HG02884 (cell line): ENCODE measurements at regions not wholly inside any gene's neighbourhood (a gene's known extent, or its start where the extent isn't known, plus 50 kb on each side); places are given as distances from the start of the nearest gene placed in this dataset.

Experiments
- ATAC-seq: cut with Tn5 transposase; IDR thresholded peaks from one replicate; pipeline ENCODE4 v1.9.1; 2021; ENCODE audit warnings: mild to moderate bottlenecking, moderate library complexity; ENCODE audit not compliant: unreplicated experiment

DNA sequence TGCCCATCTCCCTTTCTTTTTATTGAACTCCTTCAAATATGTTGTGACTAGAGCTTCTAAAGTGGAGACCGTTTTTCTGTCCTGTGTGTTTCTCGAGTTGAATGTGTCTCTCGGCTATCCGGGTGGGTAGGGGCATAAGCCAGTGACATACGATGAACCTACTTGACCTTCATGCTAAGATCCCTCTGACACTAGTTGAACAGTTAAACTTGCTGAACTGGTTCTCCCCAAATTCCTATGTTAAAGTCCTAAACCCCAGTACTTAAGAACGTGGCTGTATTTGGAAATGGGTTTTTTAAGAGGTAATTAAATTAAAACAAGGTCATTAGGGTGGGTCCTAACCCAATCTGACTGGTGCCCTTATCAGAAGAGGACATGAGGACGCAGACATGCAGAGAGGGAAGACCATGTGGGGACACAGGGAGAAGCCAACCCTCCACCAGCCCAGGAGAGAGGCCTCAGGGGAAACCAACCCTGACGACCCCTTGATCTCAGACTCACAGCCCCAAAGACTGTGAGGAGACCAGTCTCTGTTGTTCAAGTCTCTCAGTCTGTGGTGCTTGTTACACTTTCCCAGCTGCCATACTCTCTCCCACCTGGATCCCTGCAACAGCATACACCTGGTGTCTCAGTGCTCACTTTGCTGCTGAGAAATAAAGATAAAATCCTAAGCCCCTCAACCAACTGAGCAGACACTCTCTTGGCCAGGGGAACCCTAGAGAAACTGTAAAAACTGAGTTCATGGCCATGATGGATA is 208.4 kb downstream of the MYLK4 start:
- no peak for ATAC-seq

DNA sequence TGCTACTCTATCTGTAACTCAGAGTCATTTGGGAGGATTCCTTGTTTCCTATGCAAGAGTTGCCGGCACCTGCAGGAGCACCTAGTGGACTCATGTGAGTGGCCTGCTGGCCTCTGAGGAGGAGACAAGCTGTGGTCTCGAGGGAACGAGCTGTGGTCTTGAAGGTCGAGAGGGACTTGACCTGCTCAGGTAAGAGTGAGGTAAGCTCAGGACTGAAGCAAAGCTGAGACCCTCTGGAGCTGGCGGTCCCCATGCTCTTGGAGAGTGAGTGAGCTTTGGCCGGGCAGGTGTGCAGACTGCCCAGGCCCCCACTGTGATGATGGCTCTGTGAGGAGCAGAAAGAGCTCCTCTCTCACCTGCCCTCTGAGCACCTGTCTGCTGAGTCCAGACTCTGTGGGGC is 214.3 kb downstream of the MYLK4 start:
- no peak for ATAC-seq

DNA sequence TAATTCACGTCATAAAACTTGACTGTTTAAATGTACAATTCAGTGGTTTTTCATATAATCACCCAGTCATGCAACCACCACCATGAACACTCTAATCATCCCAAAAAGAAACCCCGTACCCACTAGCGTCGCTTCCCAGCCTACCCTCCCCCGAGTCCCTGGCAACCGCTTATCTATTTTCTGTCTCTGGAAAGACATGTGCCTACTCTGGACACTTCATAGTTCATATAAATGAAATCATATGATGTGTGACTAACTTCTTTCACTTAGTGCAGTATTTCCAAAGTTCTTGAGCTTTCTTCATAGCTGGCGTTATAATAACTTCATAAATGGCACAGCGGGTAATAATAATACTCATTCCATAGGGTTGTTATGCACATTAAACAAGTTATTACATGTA is 215.2 kb downstream of the MYLK4 start:
- no peak for ATAC-seq

DNA sequence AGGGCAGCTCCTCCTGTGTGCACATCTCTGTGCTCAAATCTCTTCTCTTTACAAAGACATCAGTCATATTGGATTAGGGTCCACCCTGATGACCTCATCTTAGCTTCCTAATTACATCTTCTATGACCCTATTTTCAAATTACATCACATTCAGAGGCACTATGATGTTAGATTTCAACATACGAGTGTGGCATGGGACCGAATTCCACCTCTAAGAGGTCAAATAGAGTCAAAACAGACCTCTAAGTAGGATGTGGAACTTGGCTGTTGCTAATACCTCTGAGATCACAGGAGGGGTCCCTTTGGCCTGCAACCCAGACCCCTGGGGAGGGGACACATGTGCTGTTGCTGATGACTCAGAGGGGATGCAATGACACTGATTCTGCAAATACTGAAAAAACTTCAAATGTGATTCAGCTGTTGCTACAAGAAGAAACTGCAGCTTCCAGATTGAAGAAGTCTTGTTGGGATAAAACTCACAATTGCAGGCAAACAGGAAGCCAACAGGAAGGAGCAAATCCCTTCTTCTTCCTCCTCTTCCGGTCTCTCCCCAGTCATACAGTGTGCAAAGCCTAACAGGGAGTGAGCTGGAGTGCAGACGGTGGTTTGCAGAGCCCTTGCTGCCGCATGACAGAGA is 216.2 kb downstream of the MYLK4 start:
- ATAC-seq = no peak

DNA sequence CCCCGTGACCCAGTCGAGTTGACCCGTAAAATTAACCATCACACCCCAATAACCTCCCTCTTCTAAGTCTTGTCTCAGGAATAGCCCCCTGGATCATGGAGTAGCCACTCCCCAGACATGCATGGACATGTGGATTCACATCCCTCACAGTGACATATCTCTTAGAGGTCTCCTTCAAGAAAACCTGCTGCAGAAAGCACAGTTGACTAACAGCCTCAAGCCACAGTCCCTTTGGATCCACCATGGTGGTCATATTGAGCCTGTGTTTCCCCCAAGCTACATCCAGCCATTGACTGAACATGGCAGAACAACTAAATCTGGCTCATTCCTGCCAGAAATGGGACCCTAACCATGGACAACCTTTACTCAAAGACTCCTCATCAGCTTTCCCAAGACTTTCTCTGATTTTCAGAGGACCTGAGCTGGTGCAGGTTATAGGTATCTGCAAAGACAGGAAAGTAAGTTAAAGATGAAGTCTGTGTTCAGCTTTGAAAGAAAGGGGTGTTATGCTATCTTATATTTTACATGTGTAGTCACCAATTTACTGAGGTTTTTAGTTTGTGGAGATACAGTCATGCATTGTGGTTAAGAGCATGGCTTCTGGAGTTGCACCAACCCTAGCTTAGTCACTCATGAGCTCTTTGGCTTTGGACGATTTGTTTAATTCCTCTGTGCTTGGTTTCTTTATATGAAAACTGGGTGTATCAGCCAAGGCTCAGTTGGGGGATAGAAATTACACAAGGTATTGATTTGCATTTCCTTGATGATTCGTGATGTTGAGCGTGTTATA is 219.1 kb downstream of the MYLK4 start:
- ATAC-seq = no peak

DNA sequence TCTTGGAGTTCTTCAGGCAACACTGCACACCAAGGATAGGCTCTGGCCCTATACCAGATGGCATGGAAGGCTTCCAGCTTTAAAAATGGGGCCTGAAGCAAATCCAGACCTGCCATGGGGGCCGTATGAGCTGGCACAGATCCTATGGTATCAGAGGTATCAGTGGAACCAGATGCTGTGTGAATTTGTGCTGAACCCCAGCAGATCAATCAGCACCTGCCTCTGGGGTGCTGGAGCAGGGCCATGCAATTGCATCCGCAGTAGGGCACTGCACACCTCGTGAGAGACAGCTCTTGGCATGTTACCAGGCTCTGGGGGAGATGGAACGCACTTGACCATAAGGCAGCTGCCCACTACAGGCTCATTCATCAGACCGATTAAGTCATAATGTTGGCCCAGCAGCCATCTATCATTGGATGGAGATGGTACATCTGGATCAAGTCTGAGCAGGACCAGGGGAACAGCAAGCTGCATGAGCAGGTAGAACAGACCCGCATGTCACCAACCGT is 221.5 kb downstream of the MYLK4 start:
- ATAC-seq = no peak

DNA sequence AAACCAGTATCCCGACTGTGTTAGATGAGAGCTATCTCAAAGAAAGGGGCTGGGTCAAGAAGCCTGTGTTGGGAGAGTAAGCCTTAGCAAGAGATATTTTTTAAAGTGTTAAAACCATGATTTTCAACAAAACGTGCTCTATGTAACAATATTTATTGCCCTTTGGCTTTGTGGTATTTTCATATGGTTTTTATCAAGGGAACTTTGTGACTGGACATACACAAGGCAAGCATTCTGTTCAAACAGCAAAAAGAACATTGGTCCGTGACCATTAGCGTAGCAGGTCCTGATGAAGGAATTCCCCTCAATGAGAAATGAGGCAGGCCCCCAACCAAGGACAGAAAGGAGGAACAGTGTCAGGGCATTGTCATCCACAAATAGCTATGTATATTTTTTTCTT is 222.6 kb downstream of the MYLK4 start:
- ATAC-seq = no peak

DNA sequence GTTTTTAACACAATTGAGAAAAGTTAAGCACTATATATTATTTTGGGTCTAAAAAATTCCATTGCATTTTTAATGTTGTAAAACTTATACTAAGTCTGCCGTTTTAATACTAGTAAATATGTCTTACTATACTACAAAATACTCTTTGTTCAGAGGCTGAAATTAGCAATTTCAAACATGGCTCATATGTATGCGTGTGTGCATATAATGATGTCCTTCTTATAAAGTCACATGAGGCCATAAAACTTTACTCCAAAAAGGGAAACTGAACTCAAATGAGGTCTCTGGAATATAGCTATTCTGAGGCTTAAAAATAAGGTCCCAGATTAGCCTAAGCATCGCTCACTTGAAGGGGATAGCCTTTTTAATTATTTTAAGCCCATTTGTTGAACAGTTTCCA is 224.0 kb downstream of the MYLK4 start:
- ATAC-seq = no peak

DNA sequence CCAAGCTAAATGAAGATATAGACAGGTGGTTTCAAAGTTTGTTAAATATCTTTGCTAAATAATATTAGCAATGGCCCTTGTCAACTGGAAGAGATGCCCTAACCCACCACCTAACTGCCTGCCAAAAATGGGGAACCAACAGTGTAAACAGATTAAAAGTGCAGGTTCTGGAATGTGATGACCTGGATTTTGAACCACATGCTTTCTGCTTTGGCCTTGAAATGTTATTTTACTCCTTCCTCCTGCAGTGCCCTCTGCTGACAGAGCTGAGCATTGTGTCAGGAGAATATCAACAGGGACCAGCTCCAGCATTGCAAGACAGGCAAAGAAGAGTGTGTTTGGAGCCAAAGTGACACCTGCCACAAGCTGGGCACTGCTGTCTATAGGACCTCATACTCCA is 226.6 kb downstream of the MYLK4 start:
- no peak for ATAC-seq

DNA sequence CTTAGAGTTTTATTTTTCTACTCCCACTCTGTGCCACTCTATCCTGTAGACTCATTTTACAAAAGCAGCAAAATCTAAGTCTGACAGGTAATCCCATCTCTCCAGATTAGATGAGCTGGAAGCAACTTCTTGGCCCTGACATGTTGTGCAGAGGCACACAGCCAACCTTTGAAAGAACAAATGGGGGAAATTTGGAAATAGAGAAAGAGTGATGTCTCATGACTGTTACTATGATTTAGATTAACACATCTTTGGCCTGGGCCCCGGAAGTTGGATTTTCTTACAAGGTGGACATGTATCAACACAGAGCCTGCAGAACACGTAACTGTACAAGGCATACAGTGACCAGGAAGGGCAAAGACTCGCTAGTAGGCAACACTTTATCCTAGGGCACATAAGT is 227.7 kb downstream of the MYLK4 start:
- ATAC-seq = no peak

DNA sequence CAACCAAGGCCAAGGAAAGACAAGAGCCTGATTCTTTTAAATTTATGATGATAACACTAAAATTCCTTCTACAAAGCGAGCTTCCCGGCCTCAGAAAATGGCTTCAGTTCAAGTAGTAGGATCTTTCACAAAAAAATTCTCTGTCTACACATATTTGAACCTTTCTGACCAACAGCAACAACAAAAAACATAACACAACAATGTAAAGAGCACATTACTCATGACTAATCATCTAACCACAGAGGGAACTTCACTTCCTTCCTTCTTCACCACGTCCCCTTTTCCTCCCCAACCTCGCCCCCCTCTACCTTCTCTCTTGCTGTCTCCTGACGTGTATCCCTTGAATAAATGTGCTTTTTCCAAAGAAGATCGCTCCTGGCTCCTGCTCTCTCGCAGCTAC is 228.2 kb downstream of the MYLK4 start:
- no peak for ATAC-seq

DNA sequence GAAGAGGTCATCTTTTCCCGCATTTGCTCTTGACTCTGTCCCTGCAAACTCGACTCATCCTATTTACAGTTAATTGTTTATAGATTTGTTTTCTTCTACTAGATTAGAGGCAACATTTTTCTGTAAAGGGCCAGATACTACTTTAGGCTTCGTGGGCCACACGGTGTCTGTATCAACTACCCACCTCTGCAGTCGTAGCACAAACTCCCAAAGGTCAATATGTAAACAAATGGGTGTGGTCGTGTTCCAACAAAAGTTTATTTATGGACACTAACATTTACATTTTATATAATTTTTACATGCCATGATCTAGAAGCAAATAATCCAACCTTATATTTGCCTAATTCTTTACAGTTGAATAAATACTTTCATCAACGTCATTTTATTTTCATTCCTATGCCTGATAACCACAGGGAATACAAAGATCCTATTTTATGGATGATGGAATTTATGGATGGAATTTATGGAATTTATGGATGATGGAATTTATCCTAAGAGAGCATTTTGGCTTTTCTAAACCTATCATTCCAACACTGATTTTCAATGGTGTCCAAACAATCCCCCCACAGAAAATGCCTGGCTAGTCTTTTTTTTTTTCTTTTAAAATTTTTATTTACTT is 232.8 kb downstream of the MYLK4 start:
- ATAC-seq = no peak

DNA sequence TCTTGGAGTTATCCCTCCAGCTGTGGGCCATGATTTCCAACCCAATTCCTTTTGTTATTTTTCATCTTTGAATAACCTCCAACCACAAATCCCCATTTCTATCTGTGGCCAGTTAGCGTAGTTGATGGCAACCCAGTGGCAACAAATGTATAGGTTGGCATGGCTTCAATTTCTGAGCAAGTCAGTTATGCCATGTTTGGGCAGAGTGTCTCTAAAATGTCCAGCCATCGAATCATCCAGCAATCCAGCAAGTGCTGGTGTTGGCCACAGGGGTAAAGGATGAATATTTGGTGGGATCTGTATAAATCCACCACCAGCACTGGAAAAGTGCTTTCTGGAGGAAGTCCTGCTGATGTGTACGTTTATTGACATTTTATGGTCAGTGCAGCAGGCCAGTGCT is 233.3 kb downstream of the MYLK4 start:
- ATAC-seq = no peak

DNA sequence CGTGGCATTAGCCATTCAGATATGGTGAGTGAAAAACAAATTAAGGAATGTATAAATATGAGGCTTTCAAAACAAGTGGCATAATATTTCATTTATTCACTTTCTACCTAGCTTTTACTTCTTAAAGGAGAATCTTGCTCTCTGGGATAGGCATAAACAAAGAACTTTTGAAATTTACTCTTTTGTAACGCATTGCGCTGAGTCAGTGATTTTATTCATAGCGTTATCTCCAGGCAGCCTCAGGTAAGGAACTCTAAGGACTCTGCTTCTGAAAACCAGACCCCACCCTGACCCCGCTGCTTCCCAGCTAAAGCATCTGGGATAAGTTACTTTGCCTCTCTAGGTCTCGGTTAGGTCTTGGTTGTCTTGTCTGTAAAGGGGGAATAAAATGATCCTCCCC is 234.7 kb downstream of the MYLK4 start:
- ATAC-seq = no peak

DNA sequence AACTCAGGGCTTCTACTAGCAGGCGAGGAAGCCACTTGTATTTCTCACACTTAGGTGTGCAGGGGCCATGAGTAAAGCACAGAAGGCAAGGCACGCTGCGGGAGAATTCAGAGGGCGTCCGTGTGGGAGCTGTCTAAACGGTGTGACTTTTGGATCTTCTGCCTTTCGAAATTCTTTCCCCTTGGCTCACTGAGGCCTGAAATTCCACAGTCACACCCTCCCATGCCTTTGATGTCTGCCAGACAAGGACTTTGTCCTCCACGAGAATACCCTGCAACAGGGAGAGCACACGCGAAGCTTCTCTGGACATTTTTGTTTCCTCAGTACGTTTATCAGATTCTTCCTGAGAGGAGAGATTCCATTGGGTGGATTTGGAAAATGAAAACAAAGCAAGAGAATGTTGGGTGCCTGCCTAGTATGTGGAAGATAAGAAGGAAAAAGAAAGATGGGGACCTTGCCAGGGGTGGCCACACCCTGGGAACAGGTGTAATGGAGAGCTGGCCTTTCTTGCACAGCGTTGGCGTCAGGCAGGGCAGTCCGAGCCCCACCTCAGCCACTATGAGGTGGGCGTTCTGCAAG is 235.7 kb downstream of the MYLK4 start:
- ATAC-seq = no peak

DNA sequence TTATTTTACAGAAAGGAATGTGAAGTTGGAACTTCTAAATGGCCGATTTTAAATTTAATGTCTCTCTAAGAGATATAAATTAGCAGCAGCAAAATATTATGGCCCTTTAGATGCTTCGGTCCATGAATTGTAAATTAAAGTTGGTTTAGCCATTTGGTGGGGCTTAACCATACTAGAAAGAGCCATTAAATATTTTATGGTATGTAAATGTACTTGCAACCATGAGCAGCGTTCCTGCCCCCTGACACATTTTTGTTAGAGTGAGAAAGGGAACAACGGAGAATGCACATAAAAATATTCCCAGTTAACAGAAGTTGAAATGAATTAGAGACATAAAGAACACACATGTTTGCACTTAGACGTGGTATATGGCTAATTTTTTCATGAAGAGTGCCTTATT is 237.9 kb downstream of the MYLK4 start:
- no peak for ATAC-seq

DNA sequence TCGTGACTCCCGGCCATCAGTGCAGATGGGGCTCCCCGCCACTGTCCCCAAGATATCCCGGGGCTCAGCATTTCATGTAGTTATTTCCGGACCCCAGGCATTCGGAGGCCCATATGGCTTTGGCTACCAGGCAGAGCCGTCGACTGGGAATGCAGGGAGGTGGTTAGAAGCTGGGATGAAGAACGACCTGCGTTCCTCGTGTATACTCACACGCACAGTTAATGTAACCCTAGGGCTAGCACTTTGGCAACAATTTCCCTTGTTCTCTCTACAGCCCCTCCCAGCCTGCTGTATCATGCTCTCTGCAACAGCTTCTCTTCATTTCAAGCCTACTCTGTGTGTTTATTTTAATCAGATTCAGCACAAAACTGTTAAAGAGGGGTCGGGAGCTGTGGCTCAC is 240.4 kb downstream of the MYLK4 start:
- no peak for ATAC-seq

DNA sequence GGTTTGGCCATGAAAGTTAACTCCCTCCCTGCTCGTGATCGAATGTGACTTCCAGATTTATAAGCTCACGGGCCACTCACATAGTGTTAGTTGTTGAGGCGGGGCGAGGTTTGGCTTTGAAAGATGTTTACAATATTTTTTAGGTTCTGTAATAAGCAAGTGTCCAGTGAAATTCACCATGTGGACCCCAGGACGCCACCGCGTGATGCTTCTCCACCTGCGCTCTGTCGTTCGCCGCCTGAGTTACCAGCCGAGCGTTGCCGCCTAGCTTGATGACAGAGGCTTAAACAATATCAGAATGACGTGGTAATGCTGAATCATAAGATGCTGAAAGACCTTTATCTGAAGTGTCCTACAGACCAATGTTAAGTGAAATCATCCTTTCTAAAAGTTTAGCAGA is 241.0 kb downstream of the MYLK4 start:
- no peak for ATAC-seq

DNA sequence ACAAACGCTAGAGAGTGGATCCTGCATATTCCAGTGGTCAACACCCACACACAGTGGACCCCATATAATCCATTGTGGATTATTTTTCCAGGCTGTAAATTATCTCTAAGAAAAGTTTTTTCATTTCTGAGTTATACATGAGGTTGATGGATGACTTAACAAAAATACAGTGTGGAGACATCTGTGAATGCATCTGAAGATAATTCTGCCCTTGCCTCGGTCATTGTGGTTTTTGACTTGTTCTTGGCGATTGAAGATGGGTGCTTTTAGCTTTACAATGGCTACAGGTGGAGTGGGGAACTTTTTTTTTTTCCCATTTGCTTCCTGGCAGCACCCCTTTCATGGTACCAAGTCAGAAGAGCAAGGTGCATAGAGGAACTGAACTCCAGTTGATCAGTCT is 242.7 kb downstream of the MYLK4 start:
- ATAC-seq = no peak

DNA sequence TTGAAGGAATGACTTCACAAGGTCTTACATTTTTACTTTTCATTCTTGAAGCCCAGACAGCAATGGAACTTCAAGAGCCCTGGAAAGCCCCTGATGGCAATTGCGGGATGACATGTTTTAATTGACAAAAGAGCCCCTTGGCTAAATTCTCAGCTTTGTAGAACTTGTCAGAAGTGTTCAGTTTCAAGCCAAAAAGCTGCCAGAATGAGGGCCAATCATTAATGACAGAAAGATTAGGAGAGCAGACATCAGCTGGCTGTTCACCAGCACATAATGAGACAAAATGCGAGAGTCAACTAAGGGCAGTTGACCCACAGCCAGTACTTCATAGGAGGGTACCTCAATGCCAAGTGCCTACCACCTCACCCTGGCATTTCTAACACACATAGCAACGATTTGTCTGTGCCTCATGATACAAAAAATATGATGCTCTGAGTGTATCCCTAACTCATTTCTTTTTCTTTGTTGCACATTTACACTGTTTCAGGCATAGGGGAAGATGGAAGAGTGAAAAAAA is 243.1 kb downstream of the MYLK4 start:
- ATAC-seq = no peak

DNA sequence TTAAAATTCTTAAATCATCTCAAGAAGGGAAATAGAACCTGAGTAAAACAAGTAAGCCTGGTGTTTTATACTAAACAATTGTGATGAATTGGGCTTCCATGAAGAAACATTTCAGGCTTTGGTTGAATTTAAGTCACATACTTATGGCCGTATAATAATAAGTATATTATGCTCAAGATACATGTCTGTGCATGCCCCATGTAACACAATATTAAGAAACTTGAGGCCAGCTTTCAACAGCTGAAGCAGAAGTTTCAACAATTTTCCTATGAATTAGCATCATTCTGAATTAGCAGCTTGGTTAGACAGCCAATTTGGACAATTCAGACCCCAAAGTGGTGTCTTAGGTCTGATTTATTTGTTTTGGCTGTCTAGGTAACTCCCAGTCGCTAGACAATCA is 243.7 kb downstream of the MYLK4 start:
- no peak for ATAC-seq
